ENCODE measurements at regions not wholly inside any gene's neighbourhood (a gene's known extent, or its start where the extent isn't known, plus 50 kb on each side); places are given as distances from the start of the nearest gene placed in this dataset.

DNA sequence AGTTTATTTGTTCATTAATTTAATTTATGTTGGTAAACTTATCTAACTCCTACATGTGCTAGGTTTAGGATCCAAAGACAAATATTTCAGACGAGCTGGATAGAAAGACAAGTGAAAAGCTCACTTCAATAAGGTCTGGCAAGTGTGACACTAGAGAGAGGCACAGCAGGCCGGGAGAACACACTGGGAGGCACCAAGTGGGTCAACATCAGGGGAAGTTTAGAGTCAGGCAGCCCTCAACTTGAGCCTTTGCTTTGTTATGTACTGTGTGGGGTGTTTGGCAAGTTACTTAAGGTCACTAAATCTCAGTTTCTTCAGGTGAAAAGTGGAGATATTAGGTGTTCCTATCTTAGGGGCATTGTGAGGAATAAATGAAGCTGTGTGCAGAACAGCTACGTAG lies 214.4 kb downstream of the PCSK1 start:
- H3K27ac ChIP-seq: no peak overlapping the region
- TF ChIP-seq, protein P1, sequence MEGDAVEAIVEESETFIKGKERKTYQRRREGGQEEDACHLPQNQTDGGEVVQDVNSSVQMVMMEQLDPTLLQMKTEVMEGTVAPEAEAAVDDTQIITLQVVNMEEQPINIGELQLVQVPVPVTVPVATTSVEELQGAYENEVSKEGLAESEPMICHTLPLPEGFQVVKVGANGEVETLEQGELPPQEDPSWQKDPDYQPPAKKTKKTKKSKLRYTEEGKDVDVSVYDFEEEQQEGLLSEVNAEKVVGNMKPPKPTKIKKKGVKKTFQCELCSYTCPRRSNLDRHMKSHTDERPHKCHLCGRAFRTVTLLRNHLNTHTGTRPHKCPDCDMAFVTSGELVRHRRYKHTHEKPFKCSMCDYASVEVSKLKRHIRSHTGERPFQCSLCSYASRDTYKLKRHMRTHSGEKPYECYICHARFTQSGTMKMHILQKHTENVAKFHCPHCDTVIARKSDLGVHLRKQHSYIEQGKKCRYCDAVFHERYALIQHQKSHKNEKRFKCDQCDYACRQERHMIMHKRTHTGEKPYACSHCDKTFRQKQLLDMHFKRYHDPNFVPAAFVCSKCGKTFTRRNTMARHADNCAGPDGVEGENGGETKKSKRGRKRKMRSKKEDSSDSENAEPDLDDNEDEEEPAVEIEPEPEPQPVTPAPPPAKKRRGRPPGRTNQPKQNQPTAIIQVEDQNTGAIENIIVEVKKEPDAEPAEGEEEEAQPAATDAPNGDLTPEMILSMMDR (conservative IDR thresholded peaks at IDR 0.05): no peak

DNA sequence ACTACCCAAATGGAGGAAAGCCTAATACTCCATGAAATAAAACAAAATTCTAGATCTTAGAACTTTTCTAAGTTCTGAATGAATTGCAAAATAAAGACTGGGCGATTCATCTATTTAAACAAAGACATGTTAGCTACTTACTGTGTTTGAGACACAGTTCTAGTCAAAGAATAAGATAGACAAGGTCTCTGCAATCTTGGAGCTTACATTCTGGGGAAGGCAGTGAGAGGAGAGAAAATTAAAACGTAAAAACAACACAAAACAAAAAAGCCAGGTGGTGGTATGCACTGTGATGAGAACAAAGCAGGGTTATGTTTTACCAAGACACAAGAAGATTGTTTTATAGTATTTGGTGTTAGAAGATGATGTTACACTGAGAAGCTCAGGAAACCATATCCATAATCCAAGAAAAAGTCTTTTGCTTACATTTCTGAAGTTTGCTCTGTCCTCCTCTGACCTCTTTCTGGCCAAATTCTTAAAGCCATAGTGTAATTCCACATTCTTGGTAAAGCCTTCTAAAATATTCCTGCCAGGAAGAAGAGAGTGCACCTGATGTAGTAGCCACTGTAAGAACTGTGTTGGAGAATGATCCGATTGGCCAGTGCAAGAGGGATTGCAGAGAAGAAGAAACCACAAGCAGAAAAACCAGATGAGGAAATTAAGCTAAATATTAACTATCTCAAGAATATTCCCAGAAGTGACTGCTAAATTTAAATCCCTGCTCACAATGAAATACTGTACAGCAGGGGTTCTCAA lies 218.4 kb downstream of the PCSK1 start:
- TF ChIP-seq, protein P1 (conservative IDR thresholded peaks at IDR 0.05): no peak
- H3K27ac ChIP-seq: no peak overlapping the region

DNA sequence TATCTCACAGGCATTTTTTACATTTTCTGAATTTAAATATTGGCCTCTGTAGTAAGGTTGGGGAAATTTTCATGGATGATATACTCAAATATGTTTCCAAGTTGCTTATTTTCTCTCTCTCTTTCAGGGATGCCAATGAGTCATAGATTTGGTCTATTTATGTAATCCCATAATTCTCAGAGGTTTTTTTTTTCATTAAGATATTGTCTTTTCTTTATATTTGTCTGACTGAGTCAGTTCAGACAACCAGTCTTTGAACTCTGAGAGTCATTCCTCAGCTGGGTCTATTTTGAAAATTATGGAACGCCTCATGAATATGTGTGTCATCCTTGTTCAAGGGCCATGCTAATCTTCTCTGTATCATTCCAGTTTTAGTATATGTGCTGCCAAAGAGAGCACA lies 223.2 kb downstream of the PCSK1 start:
- TF ChIP-seq, protein P1 (conservative IDR thresholded peaks at IDR 0.05): no peak
- H3K27ac ChIP-seq: no peak overlapping the region

DNA sequence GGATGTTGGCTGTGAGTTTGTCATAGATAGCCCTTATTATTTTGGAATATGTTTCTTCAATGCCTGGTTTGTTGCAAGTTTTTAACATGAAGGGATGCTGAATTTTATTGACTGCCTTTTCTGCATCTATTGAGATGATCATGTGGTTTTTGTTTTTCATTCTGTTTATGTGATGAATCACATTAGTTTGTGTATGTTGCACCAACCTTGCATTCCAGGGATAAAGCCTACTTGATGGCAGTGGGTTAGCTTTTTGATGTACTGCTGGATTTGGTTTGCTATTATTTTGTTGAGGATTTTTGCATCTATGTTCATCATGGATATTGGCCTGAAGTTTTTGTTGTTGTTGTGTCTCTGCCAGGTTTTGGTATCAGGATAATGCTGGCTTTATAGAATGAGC lies 225.6 kb downstream of the PCSK1 start:
- TF ChIP-seq, protein P1 (conservative IDR thresholded peaks at IDR 0.05): no peak
- H3K27ac ChIP-seq: no peak overlapping the region

DNA sequence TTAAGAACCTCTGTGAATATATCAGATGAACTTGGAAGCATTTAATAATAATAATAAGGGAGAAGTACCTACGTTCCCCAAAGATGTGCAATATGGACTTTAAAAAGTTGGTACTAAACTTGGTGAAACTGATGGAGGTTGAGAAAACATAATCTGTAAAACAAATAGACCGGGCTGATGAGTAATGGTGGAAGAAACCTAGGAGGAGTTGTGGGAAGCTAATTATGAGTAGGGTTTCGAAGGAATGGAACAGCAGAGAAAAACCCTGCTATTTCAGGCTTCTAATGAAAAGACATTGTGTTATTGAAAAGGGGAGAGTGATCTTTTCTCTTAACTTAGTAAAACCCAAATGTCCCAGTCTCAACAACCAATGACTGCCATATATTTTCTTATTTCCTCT lies 229.3 kb downstream of the PCSK1 start:
- no peak overlapping the region for H3K27ac ChIP-seq
- TF ChIP-seq, protein P1 (conservative IDR thresholded peaks at IDR 0.05): no peak

DNA sequence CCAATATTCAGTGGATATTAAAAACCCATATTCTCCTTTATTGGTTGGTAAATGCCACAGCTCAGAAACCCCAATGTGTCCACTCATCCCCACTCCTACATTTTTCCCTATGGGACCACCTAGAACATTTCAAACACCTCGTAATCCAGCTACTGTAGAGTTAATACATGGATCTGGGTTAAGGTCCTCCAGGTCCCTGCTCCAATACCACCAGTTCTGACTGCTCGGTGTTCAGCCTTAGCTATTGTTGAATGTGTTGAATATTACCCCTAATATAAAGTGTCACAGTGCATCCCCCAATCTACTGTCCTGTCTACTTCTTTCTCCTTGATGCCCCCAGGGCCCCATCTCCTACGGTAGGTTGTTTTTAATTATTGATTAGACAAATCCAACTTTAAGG lies 231.5 kb downstream of the PCSK1 start:
- TF ChIP-seq, protein P1 (conservative IDR thresholded peaks at IDR 0.05): no peak
- no peak overlapping the region; the same call in 1 of the 2 replicates for H3K27ac ChIP-seq

DNA sequence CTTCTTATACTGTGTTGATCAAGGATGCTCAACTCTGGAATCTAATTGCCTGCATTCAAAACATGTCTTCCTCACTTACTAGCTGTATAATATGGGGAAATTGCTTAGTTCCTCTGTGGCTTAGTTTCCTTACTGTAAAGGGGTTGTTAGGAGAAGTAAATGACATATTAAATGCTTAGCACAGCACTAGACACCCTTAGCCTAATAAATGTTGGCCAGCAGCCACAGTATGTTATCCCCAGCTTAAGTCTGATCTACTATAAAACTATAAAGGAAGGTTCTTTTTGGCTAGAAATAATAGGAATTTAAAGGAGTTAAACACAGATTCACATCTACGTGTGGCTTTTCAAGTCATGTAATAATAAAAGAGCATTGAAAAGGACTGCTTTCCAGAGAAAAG lies 232.4 kb downstream of the PCSK1 start:
- TF ChIP-seq, protein P1 (conservative IDR thresholded peaks at IDR 0.05): no peak
- peak overlapping the region; percentile 50 for H3K27ac ChIP-seq

Data from VCaP (cell line).